Aorta (tissue), 5 donors: ENCODE measurements at regions not wholly inside any gene's neighbourhood (a gene's known extent, or its start where the extent isn't known, plus 50 kb on each side); places are given as distances from the start of the nearest gene placed in this dataset.

Source experiments
- ATAC-seq: fragments of 200-7000 bp; cut with Tn5 transposase; one replicate; pipeline ENCODE4 v1.9.1; 2022; ENCODE audit warnings: moderate library complexity; ENCODE audit not compliant: low FRiP score
- DNase-seq, 2 donors: peaks; one replicate each; pipeline ENCODE4 v3.0.0-alpha.2; 2020
- H3K27ac ChIP-seq, 2 donors: one replicate each; pipeline ENCODE4 v1.5.1; 2013; ENCODE audit warnings: low read length in 2 of 2, mild to moderate bottlenecking in 2 of 2, moderate library complexity in 2 of 2, control low read depth in 1 of 2, inconsistent platforms in 1 of 2, low read depth in 1 of 2
- H3K27me3 ChIP-seq, 2 donors: one replicate each; pipeline ENCODE4 v1.6.1; 2013; ENCODE audit warnings: control low read depth in 1 of 2, low read length in 1 of 2, mild to moderate bottlenecking in 1 of 2, moderate library complexity in 1 of 2; ENCODE audit not compliant: insufficient read depth in 2 of 2, control insufficient read depth in 1 of 2
- H3K36me3 ChIP-seq, 2 donors: one replicate each; pipeline ENCODE4 v1.6.1; 2013; ENCODE audit warnings: control low read depth in 1 of 2, low read length in 1 of 2, mild to moderate bottlenecking in 1 of 2; ENCODE audit not compliant: insufficient read depth in 2 of 2, control insufficient read depth in 1 of 2
- H3K4me1 ChIP-seq, 2 donors: one replicate each; pipeline ENCODE4 v1.6.1; 2013; ENCODE audit warnings: low read length in 2 of 2, control low read depth in 1 of 2, mild to moderate bottlenecking in 1 of 2, moderate library complexity in 1 of 2; ENCODE audit not compliant: insufficient read depth in 2 of 2, control insufficient read depth in 1 of 2
- H3K4me3 ChIP-seq, 2 donors: one replicate each; pipeline ENCODE4 v1.5.1; 2013; ENCODE audit warnings: low read length in 2 of 2, control low read depth in 1 of 2, mild to moderate bottlenecking in 1 of 2
- H3K9me3 ChIP-seq: one replicate; pipeline ENCODE4 v1.6.1; 2013; ENCODE audit warnings: mild to moderate bottlenecking, low read length; ENCODE audit not compliant: control insufficient read depth
- WGBS, 2 donors: extraction: QIAGEN DNeasy Blood & Tissue Kit; methylation state at CpG; one replicate each; pipeline ENCODE4 v1.1.7; 2013; 5-methylcytosine and 5-hydroxymethylcytosine counted together
- intact Hi-C, 2 donors: fragments of 100-400 bp; cut with DNase I; formaldehyde crosslinking; loops; one replicate each; pipeline versions ENCODE4 v1.14.2 to v1.15.0; 2022
- donor health status: healthy with polysubstance abuse.
- donor health status: Bipolar disorder and iron deficiency.
- donor health status: DM: no; HTN: no; CAD: no.
- donor health status: DM: no; HTN: no; CAD: no.
- donor health status: DM: yes; HTN: yes; CAD: no.

DNA sequence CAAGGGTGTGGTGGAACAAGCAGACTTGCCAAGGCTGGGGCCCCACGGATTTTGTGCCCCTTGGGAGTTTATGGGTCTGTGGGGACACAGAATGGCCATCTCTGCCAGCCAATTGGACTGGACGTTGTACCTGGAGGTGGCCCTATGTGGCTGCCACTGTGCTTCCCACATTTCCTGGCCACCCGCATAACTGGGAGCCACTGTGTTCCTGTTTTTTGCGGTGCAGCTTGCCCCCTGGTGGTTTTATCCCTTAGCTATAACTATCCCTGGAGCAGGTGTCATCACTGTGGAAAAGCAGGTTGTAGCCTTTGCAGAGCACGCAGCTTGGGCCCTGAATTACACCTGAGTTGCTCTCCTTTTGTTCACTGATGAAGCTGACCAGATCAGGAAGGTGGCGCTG lies 306.3 kb downstream of the ZPLD1 start:
- no peak overlapping the region for H3K4me3 ChIP-seq
- no peaks in the 10 kb centered on the region for H3K36me3 ChIP-seq
- no peak overlapping the region for H3K27ac ChIP-seq
- no peaks in the 10 kb centered on the region for H3K27me3 ChIP-seq
- 92 to 94% methylated on average over 6 of the region's 6 CpGs for WGBS, 2 donors
- H3K9me3 ChIP-seq, result peaks cover 2% of the 10 kb centered on the region
- DNase-seq (no peak), ATAC-seq (no peak)
- no peaks in the 10 kb centered on the region for H3K4me1 ChIP-seq
- intact Hi-C loops, result no loop called here

DNA sequence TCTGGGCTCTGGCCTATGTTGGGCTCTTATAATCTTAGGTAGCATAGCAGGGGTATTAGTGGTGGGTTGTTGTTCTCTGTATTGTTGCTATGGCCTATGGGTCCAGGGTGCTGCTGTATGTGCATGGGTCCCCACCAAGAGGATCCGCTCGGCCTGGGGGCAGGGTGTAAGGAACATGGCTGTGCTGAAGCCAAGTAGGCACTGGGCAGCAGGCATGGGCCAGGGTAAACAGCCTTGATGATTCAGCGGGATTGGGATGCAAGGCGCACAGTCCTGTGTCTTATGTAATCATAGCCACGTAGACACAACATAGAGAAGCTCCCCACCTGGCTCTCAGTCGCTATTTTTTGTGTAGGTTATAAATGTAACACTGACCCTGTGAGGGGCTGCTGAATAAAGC lies 306.9 kb downstream of the ZPLD1 start:
- no peaks in the 10 kb centered on the region for H3K36me3 ChIP-seq
- intact Hi-C loops, result no loop called here
- DNase-seq (no peak), ATAC-seq (no peak)
- peaks cover 2% of the 10 kb centered on the region for H3K9me3 ChIP-seq
- 46 to 55% methylated on average over 6 of the region's 6 CpGs for WGBS, 2 donors
- no peak overlapping the region for H3K4me3 ChIP-seq
- H3K27me3 ChIP-seq, result no peaks in the 10 kb centered on the region
- H3K27ac ChIP-seq, result no peak overlapping the region
- no peaks in the 10 kb centered on the region for H3K4me1 ChIP-seq

DNA sequence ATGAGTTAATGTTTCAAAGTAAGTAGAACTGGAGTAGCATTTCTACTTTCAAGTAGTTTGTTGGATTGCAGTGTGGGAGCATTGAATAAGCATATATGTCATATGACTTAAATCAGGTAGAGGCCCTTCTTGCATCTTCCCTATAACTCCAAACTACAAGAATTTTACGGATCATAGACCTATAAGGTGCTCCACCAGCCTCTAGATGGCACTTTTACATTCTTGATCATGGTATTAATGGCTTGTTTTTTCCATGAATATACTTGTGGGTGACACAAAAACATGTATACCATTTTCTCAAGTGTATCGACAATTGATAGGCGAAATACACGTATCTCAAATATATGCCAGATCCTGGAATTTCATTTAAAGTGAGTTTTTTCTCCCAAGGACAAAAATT lies 311.1 kb downstream of the ZPLD1 start:
- WGBS, 2 donors, result 58 to 59% methylated on average over 4 of the region's 4 CpGs
- no peaks in the 10 kb centered on the region for H3K4me1 ChIP-seq
- H3K36me3 ChIP-seq, result no peaks in the 10 kb centered on the region
- H3K27me3 ChIP-seq, result no peaks in the 10 kb centered on the region
- no peaks in the 10 kb centered on the region for H3K9me3 ChIP-seq
- DNase-seq, result no peak
- H3K4me3 ChIP-seq, result no peak overlapping the region
- intact Hi-C loops, result no loop called here
- no peak for ATAC-seq
- no peak overlapping the region for H3K27ac ChIP-seq

DNA sequence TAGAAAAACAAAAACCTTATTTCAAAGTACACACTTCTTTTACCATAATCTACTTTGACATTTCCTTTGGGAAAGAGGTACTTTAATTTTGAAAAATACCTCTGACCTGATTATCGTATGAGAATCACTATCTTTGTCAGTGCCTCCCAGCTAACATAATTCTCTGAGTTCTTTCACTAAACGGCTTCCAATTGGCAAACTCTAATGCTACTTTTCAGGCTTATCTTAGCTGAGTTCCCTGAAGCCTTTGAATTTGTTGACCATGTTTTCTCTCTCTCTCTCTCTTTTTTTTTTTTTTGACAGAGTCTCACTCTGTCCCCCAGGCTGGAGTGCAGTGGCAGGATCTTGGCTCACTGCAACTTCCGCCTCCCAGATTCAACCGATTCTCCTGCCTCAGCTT lies 312.8 kb downstream of the ZPLD1 start:
- intact Hi-C loops, result no loop called here
- H3K27ac ChIP-seq, result no peak overlapping the region
- H3K4me1 ChIP-seq, result no peaks in the 10 kb centered on the region
- no peak overlapping the region for H3K4me3 ChIP-seq
- ATAC-seq, result no peak
- H3K36me3 ChIP-seq, result no peaks in the 10 kb centered on the region
- H3K27me3 ChIP-seq, result no peaks in the 10 kb centered on the region
- DNase-seq, result no peak
- no peaks in the 10 kb centered on the region for H3K9me3 ChIP-seq
- 64 to 67% methylated on average over 4 of the region's 4 CpGs for WGBS, 2 donors

DNA sequence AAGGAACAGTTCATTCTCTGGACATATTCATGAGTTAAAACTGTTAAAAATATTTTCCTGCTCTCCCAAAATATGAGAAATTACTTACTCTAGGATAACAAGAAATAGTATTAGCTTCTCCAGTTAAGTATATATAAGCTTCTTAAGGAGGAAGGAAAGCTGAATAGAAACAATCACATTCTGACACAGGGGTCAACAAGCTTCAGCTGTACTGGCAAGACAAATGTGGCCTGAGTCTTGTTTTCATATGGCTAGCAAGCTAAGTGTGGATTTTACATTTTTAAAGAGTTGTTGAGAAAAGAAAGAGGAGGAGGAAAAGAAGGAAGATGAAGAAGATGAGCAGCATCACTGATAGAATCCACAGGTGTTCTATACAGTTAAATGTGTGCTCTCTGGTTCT lies 313.8 kb downstream of the ZPLD1 start:
- Histone ChIP-seq H3K27ac (no peak overlapping the region), H3K4me3 (no peak overlapping the region), H3K36me3 (no peaks in the 10 kb centered on the region), H3K9me3 (no peaks in the 10 kb centered on the region), H3K27me3 (no peaks in the 10 kb centered on the region), H3K4me1 (no peaks in the 10 kb centered on the region)
- intact Hi-C loops, result no loop called here
- ATAC-seq, result no peak
- no peak for DNase-seq

DNA sequence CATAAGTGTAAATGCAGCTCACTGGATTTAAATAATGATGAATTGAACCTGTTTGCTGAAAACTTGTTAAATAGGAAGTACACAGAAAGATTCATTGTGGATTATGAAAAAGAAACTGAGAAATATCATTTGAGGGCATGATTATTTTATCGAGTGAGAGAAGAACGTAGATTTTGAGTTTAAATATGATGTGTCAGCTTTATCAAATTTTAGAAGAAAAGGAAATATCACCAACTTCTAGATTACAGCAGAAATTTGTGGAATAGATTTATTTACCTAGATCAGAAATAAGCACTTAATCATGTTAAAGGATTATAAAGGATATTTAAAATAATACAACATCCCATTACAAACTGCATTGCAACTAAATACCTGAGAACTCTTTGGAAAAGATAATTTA lies 315.5 kb downstream of the ZPLD1 start:
- intact Hi-C loops, result no loop called here
- no peaks in the 10 kb centered on the region for H3K9me3 ChIP-seq
- ATAC-seq (no peak), DNase-seq (no peak)
- WGBS, 2 donors, result 75 to 88% methylated on average over 2 of the region's 2 CpGs
- no peak overlapping the region for H3K4me3 ChIP-seq
- H3K27ac ChIP-seq, result no peak overlapping the region
- H3K27me3 ChIP-seq, result no peaks in the 10 kb centered on the region
- no peaks in the 10 kb centered on the region for H3K4me1 ChIP-seq
- no peaks in the 10 kb centered on the region for H3K36me3 ChIP-seq

DNA sequence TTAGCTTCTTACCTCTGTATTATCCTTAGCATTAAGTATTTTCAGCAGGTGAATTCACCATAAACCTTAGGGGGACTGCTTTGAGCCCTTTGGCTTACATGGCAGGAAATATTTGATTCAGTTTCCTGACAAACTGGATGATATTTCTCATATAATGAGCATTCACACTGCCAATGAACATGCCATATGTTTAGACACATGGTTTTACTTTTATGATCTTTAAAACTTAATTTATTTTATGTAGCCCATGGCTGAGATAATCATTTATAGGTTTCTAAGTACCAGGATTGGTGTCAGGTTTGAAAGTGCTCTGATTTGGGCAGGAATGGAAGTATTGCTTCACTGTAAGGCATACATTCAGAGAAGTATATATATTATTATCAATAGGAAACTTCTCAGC lies 319.1 kb downstream of the ZPLD1 start:
- H3K36me3 ChIP-seq, result no peaks in the 10 kb centered on the region
- H3K4me3 ChIP-seq, result no peak overlapping the region
- no peaks in the 10 kb centered on the region for H3K4me1 ChIP-seq
- no peaks in the 10 kb centered on the region for H3K9me3 ChIP-seq
- H3K27me3 ChIP-seq, result no peaks in the 10 kb centered on the region
- intact Hi-C loops, result no loop called here
- no peak overlapping the region for H3K27ac ChIP-seq
- ATAC-seq (no peak), DNase-seq (no peak)

DNA sequence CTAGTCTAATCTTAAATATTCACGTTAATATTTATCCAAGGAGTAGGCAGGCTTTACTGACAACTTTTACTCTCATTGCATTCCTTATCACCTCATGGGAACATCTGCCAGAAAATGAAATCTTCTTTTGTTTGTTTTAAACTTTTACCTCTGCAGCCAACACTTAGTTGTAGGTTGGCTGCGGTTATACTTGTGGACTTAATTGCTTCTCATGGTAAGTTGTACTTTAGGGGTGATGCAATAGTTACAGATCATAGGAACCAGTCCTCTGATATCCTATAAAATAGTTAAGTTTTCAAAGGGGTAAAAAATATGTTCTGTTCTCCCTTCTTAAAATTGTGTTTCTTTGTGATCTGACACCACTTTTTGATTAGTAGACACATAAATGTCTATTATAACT lies 321.9 kb downstream of the ZPLD1 start:
- Histone ChIP-seq H3K9me3 (no peaks in the 10 kb centered on the region), H3K4me1 (no peaks in the 10 kb centered on the region), H3K27ac (no peak overlapping the region), H3K36me3 (no peaks in the 10 kb centered on the region), H3K4me3 (no peak overlapping the region), H3K27me3 (no peaks in the 10 kb centered on the region)
- ATAC-seq (no peak), DNase-seq (no peak)
- intact Hi-C loops, result no loop called here
- 76 to 86% methylated on average over 2 of the region's 2 CpGs for WGBS, 2 donors

DNA sequence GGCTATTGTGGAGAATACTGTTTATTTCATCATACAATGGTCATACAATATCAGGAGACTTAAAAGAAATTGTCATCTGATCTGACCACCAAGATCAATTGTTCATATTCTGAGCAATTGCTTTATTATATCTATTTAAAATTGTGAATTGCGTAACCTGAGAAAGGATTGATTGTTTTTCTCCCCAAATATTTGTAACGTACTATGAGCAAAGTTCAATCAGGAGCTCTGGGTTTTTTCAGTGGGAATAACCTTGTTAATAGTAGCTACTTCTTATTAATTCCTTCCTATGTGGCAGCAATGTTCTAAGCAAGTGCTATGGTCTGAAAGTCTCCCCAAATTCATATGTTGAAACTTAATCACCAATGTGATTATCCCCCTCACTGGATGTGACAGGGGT lies 323.1 kb downstream of the ZPLD1 start:
- Histone ChIP-seq H3K4me3 (no peak overlapping the region), H3K4me1 (no peaks in the 10 kb centered on the region), H3K36me3 (no peaks in the 10 kb centered on the region), H3K27ac (no peak overlapping the region), H3K9me3 (no peaks in the 10 kb centered on the region), H3K27me3 (no peaks in the 10 kb centered on the region)
- ATAC-seq, result no peak
- intact Hi-C loops, result no loop called here
- 84 to 86% methylated on average over 2 of the region's 2 CpGs for WGBS, 2 donors
- DNase-seq, result no peak

DNA sequence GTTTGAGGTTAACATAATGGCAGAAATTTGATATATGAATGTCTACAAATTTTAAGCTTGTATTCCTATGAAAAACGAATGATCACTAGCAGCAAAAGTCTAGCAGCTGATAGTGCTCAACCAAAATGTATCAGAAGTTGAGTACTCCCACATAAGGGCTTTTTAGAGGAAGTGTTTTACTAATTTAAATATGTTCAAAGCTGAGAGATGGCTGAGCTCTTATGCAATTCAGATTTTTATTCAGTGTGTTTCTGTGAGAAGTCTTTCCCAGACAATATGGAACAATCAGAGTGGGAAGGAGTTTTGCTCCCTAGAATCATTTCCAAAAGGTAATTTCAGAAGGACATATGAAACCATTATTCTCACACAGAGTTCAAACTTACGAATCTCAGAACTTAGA lies 327.0 kb downstream of the ZPLD1 start:
- WGBS, 2 donors, result 56 to 68% methylated on average over 2 of the region's 2 CpGs
- intact Hi-C loops, result no loop called here
- Histone ChIP-seq H3K27ac (no peak overlapping the region), H3K36me3 (no peaks in the 10 kb centered on the region), H3K4me3 (no peak overlapping the region), H3K4me1 (no peaks in the 10 kb centered on the region), H3K27me3 (no peaks in the 10 kb centered on the region), H3K9me3 (no peaks in the 10 kb centered on the region)
- ATAC-seq, result no peak
- no peak for DNase-seq
